GM12873 (cell line): ENCODE measurements at regions not wholly inside any gene's neighbourhood (a gene's known extent, or its start where the extent isn't known, plus 50 kb on each side); places are given as distances from the start of the nearest gene placed in this dataset.

Experiments
- CTCF ChIP-seq: IDR thresholded peaks from 2 replicates; pipeline ENCODE4 v1.5.1; 2012; ENCODE audit warnings: low read depth, mild to moderate bottlenecking, moderate library complexity, low read length, control low read depth; ENCODE audit not compliant: insufficient read depth; ENCODE audit errors: missing control alignments

GRCh38 chr20:51196991-51197651, 174.2 kb upstream of the KCNG1 start:
- TF ChIP-seq CTCF, result no peak

DNA sequence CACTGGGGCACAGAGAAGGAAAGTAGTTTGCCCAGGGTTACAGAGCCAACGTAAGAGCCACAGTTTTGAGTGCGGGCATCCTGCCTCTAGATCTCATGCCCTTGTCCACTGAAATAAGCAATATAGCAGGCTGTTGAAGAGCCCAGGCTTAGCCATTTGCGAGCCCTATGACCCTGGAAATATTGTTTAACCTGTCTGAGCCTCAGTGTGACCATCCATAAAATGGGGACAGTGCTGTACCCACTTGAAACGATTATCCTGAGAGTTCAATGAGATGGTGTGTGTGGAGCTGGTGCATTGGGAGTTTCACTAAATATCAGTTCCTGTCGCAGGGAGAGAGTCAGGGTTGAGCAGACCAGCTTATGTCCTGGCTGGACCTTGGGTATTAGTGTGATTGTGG, 173.1 kb upstream of the KCNG1 start:
- no peak for TF ChIP-seq CTCF

DNA sequence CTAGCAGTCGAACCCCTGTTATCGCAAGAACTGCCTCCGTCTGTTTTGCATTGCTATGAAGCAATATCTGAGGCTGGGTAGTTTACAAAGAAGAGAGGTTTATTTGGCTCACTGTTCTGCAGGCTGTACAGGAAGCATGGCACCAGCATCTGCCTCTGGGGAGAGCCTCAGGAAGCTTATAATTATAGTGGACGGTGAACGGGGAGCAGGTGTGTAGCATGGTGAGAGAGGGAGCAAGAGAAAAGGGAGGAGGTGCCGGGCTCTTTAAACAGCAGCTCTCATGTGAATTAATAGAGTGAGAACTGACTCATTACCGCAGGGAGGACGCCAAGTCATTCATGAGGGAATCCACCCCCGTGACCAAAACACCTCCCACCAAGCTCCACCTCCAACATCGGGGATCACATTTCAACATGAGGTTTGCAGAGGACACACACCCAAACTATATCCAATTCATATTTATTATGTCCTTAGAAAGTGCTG, 172.6 kb upstream of the KCNG1 start:
- no peak for TF ChIP-seq CTCF

- no peak for TF ChIP-seq CTCF
Measured at GRCh38 chr20:51193066-51193772, 170.3 kb upstream of the KCNG1 start.

DNA sequence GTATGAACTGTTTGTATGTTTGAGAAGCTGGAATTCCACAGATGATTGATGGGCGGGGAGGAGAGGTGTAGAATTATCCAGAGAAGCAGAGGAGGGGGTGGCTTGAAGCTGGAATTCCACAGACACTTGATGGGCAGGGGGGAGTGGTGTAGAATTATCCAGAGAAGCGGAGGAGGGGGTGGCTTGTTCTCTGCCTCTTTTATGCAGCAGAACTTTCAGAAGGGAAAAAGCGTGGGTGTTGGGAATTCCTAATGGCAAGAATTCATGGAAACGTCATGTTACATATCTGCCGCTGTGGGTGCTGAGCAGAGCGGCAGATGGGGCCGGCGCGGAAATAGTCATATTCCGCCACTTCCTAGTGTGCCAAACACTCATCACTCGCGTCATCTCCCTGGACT, 167.9 kb upstream of the KCNG1 start:
- no peak for TF ChIP-seq CTCF

GRCh38 chr20:51189814-51190782, 167.2 kb upstream of the KCNG1 start:
- no peak for TF ChIP-seq CTCF

DNA sequence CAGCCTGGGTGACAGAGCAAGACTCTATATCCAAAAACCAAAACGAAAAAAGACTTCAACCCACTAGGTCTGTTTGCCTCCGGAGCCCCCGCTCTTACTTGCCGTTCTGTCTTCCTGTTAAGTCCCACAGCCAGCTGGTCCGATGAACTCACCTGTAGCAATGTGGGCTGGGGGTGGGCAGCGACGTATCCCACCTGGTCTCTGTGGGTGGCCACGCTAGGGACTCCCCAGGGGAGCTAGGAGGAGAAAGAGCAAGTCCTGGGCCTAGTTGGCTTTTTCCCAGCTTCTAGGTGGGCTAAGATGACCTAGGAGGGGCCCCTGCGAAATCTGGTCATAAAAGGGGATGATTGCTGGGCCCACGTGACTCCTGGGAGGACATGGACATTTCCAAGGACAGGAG, 166.0 kb upstream of the KCNG1 start:
- no peak for TF ChIP-seq CTCF
